ENCODE measurements at regions not wholly inside any gene's neighbourhood (a gene's known extent, or its start where the extent isn't known, plus 50 kb on each side); places are given as distances from the start of the nearest gene placed in this dataset.

DNA sequence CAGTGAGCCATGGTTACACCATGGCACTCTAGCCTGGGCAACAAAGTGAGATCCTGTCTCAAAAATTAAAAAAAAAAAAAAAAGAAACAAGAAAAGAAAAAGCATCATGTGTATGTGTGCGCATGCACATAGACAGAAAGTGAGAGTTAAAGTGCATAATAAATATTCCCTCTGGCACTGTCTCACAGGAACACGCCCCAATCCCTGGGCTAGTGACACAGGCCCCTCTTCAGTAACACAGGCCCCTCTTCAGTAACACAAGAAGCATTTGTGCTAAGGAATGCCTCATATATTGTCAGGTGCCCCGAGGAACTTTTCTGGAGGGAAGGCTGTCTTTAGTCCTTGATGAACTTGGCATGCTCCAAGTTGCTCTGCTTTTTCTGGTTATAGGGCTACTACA, 57.5 kb downstream of the RPL27A start:
- H3K27ac Mint-ChIP-seq: no peak overlapping the region
- no peak for DNase-seq
- no peak overlapping the region for H3K4me3 Mint-ChIP-seq
- TF ChIP-seq, protein P1, sequence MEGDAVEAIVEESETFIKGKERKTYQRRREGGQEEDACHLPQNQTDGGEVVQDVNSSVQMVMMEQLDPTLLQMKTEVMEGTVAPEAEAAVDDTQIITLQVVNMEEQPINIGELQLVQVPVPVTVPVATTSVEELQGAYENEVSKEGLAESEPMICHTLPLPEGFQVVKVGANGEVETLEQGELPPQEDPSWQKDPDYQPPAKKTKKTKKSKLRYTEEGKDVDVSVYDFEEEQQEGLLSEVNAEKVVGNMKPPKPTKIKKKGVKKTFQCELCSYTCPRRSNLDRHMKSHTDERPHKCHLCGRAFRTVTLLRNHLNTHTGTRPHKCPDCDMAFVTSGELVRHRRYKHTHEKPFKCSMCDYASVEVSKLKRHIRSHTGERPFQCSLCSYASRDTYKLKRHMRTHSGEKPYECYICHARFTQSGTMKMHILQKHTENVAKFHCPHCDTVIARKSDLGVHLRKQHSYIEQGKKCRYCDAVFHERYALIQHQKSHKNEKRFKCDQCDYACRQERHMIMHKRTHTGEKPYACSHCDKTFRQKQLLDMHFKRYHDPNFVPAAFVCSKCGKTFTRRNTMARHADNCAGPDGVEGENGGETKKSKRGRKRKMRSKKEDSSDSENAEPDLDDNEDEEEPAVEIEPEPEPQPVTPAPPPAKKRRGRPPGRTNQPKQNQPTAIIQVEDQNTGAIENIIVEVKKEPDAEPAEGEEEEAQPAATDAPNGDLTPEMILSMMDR (IDR thresholded peaks at IDR 0.05): no peak
- peaks cover 10% of the 10 kb centered on the region for H3K4me1 Mint-ChIP-seq (ENCODE audit: low read depth)
- H3K9me3 Mint-ChIP-seq: no peaks in the 10 kb centered on the region
- H3K27me3 Mint-ChIP-seq (ENCODE audit: insufficient read depth): peaks cover 3% of the 10 kb centered on the region; the same call in 1 of the 2 replicates
- peaks cover 6% of the 10 kb centered on the region; the same call in 1 of the 2 replicates for H3K36me3 Mint-ChIP-seq (ENCODE audit: low read depth)

DNA sequence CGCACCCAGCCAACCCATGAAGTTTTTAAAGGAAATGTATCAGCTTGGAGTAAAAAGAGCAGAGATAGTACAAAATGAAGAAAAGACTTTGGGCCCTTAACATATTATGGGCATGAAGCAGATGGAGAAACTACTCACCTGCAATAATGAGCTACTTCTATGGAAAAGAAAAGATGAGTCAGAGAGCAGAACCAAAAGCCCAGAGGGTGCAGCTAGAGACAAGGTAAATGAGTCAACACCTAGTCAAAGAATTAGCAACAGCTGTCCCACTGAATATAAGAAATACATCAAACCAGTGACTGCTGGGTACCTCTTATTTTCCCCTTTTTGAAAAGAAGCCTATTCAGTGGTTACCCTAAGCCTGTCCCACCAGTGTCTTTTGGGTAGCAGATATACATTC, 61.8 kb downstream of the RPL27A start:
- peaks cover 30% of the 10 kb centered on the region for H3K4me1 Mint-ChIP-seq (ENCODE audit: low read depth)
- no peak for DNase-seq
- peaks cover 12% of the 10 kb centered on the region; the same call in 1 of the 2 replicates for H3K36me3 Mint-ChIP-seq (ENCODE audit: low read depth)
- no peak overlapping the region for H3K27ac Mint-ChIP-seq
- no peaks in the 10 kb centered on the region for H3K9me3 Mint-ChIP-seq
- H3K4me3 Mint-ChIP-seq: no peak overlapping the region
- H3K27me3 Mint-ChIP-seq (ENCODE audit: insufficient read depth): peaks cover 4% of the 10 kb centered on the region; the same call in 1 of the 2 replicates
- TF ChIP-seq, protein P1 (IDR thresholded peaks at IDR 0.05): no peak

DNA sequence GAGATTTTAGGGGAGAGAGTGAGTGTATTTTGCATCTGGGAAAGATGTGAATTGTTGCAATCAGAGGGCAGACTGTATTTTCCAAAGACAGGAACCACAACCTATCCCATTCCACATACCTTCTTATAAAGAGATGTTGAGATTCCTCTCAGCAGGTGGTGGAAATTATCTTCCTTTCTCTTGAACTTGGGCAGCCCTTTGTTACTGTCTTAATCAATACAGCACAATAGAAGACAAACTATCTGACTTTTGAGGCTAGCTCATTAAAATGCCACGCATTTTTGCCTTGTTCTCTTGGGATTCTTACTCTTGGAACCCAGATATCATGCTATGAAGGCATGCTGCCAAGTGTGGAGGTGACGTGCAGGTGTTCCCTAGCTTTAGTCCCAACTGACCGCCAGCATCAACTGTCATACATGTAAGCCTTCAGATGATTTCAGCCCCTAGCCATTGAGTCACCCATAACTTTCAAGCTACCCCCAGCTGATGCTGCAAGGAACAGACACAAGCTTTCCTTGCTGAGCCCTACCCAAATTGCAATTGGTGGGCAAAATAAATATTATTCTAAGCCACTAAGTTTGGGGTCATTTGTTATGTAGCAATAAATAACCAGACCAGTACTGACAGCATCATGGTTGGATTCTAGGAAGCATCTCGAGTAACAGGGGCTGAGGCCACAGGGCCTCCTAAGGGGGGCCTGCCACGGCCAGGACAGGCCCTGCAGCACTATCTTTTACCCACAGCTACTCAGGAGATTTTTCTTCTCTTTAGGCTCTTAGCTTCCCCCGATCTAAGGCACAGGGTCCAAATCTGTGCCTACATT, 63.0 kb downstream of the RPL27A start:
- H3K4me1 Mint-ChIP-seq (ENCODE audit: low read depth): peaks cover 30% of the 10 kb centered on the region
- H3K4me3 Mint-ChIP-seq: no peak overlapping the region
- peaks cover 4% of the 10 kb centered on the region; the same call in 1 of the 2 replicates for H3K27me3 Mint-ChIP-seq (ENCODE audit: insufficient read depth)
- no peaks in the 10 kb centered on the region for H3K9me3 Mint-ChIP-seq
- no peak overlapping the region for H3K27ac Mint-ChIP-seq
- TF ChIP-seq, protein P1 (IDR thresholded peaks at IDR 0.05): no peak
- no peak for DNase-seq
- H3K36me3 Mint-ChIP-seq (ENCODE audit: low read depth): peaks cover 12% of the 10 kb centered on the region; the same call in 1 of the 2 replicates

DNA sequence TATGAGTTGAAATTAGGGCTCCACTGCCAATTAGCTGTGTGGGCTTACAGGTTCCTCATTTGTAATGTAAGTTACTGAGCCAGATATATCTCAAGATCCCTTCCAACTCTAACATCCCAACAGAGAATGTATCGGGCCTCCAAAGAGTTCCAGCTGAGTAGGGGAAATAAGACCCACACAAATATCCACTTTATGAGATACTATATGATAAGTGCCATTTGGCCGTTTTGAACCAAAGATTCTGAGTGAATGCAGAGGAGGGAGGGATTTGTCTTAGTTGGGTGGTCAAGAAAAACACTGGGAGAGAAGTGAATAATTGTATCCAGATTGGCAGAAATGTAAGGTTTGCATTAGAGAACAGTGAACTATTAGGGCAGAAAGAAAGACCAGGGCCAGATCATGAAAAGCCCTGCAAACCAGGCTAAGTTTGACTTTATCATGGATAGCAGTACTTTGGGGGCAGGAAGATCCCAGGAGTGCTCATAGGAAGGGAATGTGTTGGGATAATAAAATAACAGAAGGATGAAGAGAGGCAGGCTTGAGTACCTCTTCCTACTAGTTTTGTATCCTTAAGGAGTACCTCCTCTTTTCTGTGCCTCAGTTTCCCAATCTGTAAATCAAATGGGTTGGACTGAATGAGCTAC, 63.9 kb downstream of the RPL27A start:
- Mint-ChIP-seq H3K9me3 (no peaks in the 10 kb centered on the region; the same call in 1 of the 2 replicates), H3K27me3 (ENCODE audit: insufficient read depth) (peaks cover 4% of the 10 kb centered on the region; the same call in 1 of the 2 replicates), H3K4me1 (ENCODE audit: low read depth) (peaks cover 30% of the 10 kb centered on the region), H3K36me3 (ENCODE audit: low read depth) (peaks cover 19% of the 10 kb centered on the region), H3K27ac (no peak overlapping the region), H3K4me3 (no peak overlapping the region)
- no peak for DNase-seq
- TF ChIP-seq, protein P1 (IDR thresholded peaks at IDR 0.05): no peak

DNA sequence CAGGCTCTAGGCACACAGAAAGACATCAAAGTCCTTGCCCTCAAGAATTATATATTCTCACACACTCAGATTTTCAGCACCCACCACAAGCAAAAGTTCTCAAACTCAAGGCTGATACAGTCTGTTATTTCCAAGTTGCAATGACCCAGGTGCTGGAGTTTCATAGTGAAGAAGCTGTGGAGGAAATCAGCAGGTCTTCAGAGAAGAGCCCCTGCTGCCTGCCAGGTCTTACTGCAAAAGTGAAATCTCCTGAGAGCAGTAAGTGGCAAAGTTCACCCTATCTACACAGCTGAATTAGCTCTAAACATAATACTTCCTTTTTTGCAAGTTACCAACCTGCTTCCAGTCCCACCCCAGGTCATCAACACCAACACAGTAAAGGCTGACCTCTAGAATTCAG, 64.6 kb downstream of the RPL27A start:
- H3K4me1 Mint-ChIP-seq (ENCODE audit: low read depth): peaks cover 30% of the 10 kb centered on the region
- DNase-seq: no peak
- H3K4me3 Mint-ChIP-seq: no peak overlapping the region
- H3K27ac Mint-ChIP-seq: no peak overlapping the region
- peaks cover 4% of the 10 kb centered on the region; the same call in 1 of the 2 replicates for H3K27me3 Mint-ChIP-seq (ENCODE audit: insufficient read depth)
- peaks cover 23% of the 10 kb centered on the region for H3K36me3 Mint-ChIP-seq (ENCODE audit: low read depth)
- TF ChIP-seq, protein P1 (IDR thresholded peaks at IDR 0.05): no peak
- no peaks in the 10 kb centered on the region; the same call in 1 of the 2 replicates for H3K9me3 Mint-ChIP-seq

Data from HFFc6 (cell line).